ENCODE measurements at regions not wholly inside any gene's neighbourhood (a gene's known extent, or its start where the extent isn't known, plus 50 kb on each side); places are given as distances from the start of the nearest gene placed in this dataset.

GRCh38 chr13:60755380-60756163 lies 358.6 kb downstream of the TDRD3 start:
- no peak for DNase-seq (ENCODE audit: low spot score in 2 of 2)
- intact Hi-C loops (cut with DNase I; ENCODE audit: low total_unique reads), result no loop called here
- Histone ChIP-seq H3K27me3 (no peaks in the 10 kb centered on the region), H3K4me1 (no peaks in the 10 kb centered on the region), H3K27ac (no peak overlapping the region), H3K9me3 (no peaks in the 10 kb centered on the region), H3K36me3 (no peaks in the 10 kb centered on the region), H3K4me3 (no peak overlapping the region)
- TF ChIP-seq, protein P1, sequence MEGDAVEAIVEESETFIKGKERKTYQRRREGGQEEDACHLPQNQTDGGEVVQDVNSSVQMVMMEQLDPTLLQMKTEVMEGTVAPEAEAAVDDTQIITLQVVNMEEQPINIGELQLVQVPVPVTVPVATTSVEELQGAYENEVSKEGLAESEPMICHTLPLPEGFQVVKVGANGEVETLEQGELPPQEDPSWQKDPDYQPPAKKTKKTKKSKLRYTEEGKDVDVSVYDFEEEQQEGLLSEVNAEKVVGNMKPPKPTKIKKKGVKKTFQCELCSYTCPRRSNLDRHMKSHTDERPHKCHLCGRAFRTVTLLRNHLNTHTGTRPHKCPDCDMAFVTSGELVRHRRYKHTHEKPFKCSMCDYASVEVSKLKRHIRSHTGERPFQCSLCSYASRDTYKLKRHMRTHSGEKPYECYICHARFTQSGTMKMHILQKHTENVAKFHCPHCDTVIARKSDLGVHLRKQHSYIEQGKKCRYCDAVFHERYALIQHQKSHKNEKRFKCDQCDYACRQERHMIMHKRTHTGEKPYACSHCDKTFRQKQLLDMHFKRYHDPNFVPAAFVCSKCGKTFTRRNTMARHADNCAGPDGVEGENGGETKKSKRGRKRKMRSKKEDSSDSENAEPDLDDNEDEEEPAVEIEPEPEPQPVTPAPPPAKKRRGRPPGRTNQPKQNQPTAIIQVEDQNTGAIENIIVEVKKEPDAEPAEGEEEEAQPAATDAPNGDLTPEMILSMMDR (IDR thresholded peaks at IDR 0.05), result no peak
- TF ChIP-seq POLR2AphosphoS5 (IDR thresholded peaks at IDR 0.05) (no peak), POLR2A (IDR thresholded peaks at IDR 0.05) (no peak)

- DNase-seq (ENCODE audit: low spot score in 2 of 2), result no peak
- Histone ChIP-seq H3K27me3 (no peaks in the 10 kb centered on the region), H3K4me3 (no peak overlapping the region), H3K36me3 (no peaks in the 10 kb centered on the region), H3K9me3 (no peaks in the 10 kb centered on the region), H3K4me1 (no peaks in the 10 kb centered on the region), H3K27ac (no peak overlapping the region)
- intact Hi-C loops (cut with DNase I; ENCODE audit: low total_unique reads), result no loop called here
- no peak for TF ChIP-seq POLR2AphosphoS5 (IDR thresholded peaks at IDR 0.05)
- no peak for TF ChIP-seq POLR2A (IDR thresholded peaks at IDR 0.05)
- TF ChIP-seq, protein P1 (IDR thresholded peaks at IDR 0.05), result no peak
Measured at GRCh38 chr13:60754211-60755090, 357.4 kb downstream of the TDRD3 start.

DNA sequence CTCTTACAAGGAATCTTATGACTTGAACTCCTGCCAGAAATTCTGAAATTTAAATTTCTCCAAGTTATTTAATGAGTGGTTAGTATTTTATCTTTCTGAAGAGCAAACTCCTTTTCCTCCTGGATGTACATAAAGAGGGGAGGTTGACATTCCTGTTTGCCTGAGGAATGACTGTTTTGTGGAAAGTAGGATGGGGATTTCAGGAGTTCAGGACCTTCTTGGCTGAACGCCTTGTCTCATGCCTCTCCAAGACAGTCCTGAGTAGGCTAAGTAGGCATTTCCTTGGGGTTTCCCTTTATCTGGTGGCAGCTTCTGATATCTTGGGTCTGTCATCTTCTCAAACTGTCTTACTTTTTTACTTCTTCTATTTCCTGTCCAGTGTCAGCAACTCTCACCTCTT lies 356.6 kb downstream of the TDRD3 start:
- H3K27me3 ChIP-seq, result no peaks in the 10 kb centered on the region
- no peaks in the 10 kb centered on the region for H3K4me1 ChIP-seq
- H3K27ac ChIP-seq, result no peak overlapping the region
- no peaks in the 10 kb centered on the region for H3K9me3 ChIP-seq
- no peak for TF ChIP-seq POLR2A (IDR thresholded peaks at IDR 0.05)
- TF ChIP-seq, protein P1 (IDR thresholded peaks at IDR 0.05), result no peak
- TF ChIP-seq POLR2AphosphoS5 (IDR thresholded peaks at IDR 0.05), result no peak
- intact Hi-C loops (cut with DNase I; ENCODE audit: low total_unique reads), result no loop called here
- H3K36me3 ChIP-seq, result no peaks in the 10 kb centered on the region
- no peak overlapping the region for H3K4me3 ChIP-seq
- DNase-seq (ENCODE audit: low spot score in 2 of 2), result no peak

- intact Hi-C loops (cut with DNase I; ENCODE audit: low total_unique reads), result no loop called here
- TF ChIP-seq POLR2AphosphoS5 (IDR thresholded peaks at IDR 0.05) (no peak), POLR2A (IDR thresholded peaks at IDR 0.05) (no peak)
- TF ChIP-seq, protein P1 (IDR thresholded peaks at IDR 0.05), result no peak
Measured at GRCh38 chr13:60745343-60745742, 348.3 kb downstream of the TDRD3 start.

GRCh38 chr13:60733933-60734332 lies 336.9 kb downstream of the TDRD3 start:
- DNase-seq (ENCODE audit: low spot score in 2 of 2), result no peak
- H3K4me1 ChIP-seq, result no peaks in the 10 kb centered on the region
- H3K27me3 ChIP-seq, result no peaks in the 10 kb centered on the region
- no peaks in the 10 kb centered on the region for H3K36me3 ChIP-seq
- H3K27ac ChIP-seq, result no peak overlapping the region
- TF ChIP-seq POLR2AphosphoS5 (IDR thresholded peaks at IDR 0.05) (no peak), POLR2A (IDR thresholded peaks at IDR 0.05) (no peak)
- TF ChIP-seq, protein P1 (IDR thresholded peaks at IDR 0.05), result no peak
- no peak overlapping the region for H3K4me3 ChIP-seq
- intact Hi-C loops (cut with DNase I; ENCODE audit: low total_unique reads), result no loop called here
- H3K9me3 ChIP-seq, result no peaks in the 10 kb centered on the region

More at GRCh38 chr13:60745343-60745742, 348.3 kb downstream of the TDRD3 start:
- no peak for DNase-seq (ENCODE audit: low spot score in 2 of 2)
- no peak overlapping the region for H3K4me3 ChIP-seq
- H3K36me3 ChIP-seq, result no peaks in the 10 kb centered on the region
- H3K4me1 ChIP-seq, result no peaks in the 10 kb centered on the region
- H3K9me3 ChIP-seq, result no peaks in the 10 kb centered on the region
- H3K27ac ChIP-seq, result no peak overlapping the region
- no peaks in the 10 kb centered on the region for H3K27me3 ChIP-seq

Measured in breast epithelium (tissue), 4 donors.